HUDEP-2 (cell line): ENCODE measurements at regions not wholly inside any gene's neighbourhood (a gene's known extent, or its start where the extent isn't known, plus 50 kb on each side); places are given as distances from the start of the nearest gene placed in this dataset.
A peak's percentile ranks its signal among the peaks of the same experiment; 100 is the strongest.

Experiments
- DNase-seq, 76 experiments: peaks; one replicate each; lab custom pipeline; 2025; ENCODE audit not compliant: unreplicated experiment in 76 of 76; lab: John Stamatoyannopoulos, UW

DNA sequence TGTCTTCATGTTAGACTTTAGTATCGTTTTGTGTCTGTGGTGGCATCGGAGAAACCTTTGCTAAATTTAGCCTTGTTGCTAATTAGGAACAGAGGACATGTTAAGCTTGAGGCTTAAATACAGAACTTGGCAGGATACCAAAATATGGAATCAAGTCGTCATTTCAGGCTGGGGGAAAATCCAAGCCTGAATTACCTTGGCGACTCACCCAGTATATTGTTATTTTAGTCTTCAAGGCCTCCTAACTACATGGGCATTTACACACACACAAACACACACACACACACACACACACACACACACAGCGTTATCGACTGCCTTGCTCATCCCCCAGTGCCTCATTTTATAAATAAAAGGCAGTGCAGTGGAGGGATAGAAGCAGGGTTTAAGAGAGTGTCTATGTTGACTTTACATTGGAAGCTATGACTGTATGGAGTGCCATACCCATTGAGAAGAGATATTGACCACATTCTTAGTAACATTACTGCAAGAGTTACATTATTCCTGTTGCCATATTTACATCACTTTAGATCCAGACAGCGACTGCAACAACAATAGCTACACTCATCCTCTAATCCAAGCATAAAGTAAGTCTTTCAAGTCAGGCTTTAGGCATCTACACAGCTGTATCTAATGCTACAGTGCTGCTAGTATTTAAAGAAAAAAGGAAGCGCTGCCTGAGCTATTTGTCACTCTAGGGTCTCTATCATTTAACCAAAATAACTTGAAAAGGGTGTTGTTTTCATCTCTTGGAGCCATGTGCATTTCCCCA lies 210.8 kb upstream of the SEMA6D start:
- no peak for DNase-seq

DNA sequence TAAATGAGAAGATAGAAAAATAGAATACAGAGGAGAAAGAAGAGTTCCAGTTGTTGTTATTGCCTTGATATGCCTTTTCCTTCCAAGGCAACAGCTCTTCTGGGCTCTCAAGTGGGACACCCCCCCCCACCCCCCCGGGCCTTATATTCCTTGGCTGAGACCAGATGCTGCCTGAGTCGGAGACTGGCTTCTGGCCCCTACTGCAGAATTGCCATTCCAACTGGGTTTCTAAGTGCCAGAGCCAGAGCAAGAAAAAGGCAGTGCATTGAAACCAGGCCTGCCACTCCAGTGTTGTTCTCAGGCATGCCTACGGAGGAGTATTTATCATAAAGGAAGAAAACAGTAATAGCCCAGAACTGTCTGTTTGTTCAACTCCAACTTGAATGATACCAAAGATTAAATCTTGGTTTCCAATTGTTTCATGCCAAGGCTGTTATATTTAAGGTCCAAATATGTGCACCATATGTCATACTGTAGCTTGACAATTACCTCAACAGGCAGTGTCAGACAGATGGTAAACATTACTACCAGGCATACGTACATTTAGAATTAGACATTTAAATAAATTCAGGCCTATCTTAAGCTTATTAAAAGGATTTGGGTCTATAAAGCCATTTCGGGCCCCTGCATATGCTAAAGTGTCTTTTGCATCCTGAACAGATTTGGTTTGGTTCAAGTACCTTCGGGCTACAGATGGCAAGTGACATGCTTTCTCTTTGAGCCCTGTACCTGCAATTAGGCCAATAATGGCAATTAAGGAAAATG lies 209.9 kb upstream of the SEMA6D start:
- no peak for DNase-seq

DNA sequence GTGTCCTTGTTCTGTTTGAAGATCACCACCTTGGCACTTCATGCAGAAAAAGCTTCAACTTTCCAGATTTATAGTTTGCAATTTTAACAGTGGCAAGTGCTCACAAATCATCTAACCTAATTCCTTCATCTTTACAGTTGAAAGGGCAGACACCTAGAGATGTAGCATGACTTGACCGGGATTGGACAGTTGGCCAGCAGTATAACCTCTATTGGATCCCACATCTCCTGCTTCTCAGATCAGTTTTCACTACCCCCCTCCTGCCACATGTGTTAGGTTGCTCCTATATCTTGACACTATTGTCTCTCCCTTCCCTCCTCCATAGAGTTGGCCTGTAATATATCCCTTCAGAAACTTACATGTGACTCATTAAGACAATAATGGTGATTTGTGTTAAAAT lies 206.0 kb upstream of the SEMA6D start:
- no peak for DNase-seq

DNA sequence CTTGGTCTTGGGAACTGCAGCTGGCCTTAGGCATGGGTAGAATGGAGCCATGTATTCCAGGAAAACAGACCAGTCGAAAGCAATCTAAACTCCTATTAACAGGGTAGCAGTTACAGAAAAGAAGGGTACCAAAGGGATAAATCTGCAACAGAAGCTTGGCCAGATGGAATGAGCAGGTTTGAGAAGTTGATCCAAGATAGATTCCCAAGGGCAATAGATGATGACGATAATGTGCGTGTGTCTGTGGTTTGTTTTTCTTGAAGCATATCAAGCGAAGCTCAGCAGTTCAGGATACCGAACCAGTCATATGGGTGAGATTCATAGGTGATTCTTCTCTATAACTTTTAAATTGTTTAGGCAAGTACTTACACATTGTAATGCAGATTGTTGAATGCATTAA lies 203.8 kb upstream of the SEMA6D start:
- no peak for DNase-seq

DNA sequence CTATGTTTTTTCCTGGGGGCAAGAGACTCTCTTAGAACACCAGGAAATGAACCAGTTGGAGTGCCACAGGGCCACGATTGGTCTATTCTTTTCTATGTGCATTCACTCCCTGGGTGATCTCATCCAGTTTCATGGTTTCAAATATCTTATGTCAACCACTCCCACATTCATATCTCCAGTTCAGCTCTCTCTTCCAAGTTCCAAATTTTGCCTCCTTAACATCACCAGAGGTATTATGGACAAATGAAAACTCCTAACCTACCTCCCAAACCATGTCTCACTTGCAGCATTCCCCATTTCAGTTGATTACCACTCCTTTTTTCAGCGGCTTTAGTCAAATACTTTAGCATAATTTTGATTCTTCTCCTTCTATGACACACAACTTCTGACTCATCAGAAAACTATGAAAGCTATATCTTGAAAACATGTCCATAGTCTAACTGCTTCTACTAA lies 203.1 kb upstream of the SEMA6D start:
- no peak for DNase-seq

DNA sequence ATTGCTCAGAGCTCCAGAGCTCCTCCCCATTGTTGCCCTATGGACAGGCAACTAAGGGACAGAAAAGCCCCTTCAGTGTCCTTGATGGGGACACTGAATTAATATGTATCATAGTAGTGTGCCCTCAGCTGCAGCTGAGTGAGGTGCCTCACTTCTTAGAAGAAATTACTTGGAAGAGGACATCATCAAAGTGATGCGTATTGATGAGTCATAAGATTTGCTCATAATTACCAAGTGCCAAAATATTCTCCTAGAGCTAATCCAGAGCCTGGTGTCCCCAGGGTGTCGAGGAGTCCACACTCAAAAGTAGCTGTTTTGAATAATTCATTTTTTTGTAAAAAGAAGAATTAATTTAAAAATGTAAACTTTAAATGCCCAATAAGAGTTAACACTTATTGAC lies 200.7 kb upstream of the SEMA6D start:
- no peak for DNase-seq

DNA sequence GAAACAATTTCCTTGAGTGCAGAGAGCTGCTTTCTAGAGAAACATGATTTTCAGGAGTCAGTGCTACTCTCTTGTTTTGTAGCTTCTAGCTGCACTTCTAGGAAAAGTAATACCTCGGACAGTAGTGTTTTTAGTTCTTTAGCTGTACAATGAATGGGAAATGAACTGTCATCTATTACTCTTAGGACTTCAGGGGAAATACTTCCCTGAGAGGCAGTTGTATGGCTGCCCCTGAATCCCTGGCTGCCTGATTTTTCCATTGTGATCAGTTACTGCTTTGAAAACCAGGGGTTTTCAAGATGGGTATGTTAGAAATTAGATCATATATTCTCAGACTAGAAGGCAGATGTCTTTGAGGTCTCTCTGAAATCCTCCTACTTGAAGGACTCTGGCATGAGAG lies 200.3 kb upstream of the SEMA6D start:
- DNase-seq = no peak

DNA sequence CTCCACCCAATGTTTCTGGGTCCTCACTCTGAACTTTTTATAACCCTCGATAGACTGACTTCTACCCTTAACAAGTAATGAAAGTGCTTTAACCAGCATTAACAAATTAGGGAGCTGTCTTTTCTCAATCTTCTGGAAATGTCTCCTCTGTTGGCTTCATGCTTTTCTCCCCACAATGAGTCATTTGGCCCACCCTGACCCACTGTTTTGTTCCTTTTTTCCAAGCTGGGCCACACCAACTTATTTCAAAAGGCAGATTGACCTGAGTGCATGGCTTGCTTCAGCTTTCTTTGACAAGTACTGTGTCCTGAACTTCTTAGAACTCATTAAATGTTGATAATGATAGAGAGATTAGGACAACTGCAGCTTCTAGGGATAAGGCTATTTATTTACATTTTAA lies 199.6 kb upstream of the SEMA6D start:
- no peak for DNase-seq

DNA sequence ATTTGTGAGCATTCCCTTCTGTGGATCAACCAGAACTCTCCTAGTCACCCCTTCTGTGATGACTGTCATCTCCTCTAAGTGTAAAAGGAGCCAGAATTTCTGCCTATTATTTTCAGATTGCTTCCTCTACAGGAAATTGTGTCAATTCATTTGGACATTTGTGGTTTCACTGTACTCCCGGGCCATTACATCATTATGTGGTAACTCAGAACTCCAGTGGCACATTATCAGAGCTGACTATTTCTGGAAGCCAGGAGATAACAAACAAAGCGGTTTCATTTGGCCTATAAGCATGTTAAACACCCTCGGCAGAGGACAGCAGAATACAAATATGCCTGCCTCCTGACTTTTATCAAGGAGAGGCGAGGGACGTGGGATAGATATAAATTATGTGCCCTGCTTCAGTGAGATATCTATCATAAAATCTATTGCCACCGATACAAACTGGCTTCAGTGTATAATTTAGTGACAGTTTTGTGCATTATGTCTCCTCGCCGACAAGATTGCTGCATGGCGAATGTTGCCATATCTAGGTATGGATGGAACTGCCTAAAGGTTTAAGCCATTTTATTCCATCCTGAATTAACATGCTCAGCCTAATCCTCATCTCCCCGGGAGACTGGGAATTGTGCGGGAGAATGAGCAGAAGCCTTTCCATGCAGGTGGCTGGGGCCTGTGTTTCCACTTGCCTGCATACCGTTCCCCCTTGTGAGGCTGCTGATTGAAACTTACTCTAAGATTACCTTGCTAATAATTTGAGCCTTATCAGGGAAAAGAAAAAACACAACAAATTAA lies 193.4 kb upstream of the SEMA6D start:
- DNase-seq = peak in 1 of 76 experiments; percentile 3

DNA sequence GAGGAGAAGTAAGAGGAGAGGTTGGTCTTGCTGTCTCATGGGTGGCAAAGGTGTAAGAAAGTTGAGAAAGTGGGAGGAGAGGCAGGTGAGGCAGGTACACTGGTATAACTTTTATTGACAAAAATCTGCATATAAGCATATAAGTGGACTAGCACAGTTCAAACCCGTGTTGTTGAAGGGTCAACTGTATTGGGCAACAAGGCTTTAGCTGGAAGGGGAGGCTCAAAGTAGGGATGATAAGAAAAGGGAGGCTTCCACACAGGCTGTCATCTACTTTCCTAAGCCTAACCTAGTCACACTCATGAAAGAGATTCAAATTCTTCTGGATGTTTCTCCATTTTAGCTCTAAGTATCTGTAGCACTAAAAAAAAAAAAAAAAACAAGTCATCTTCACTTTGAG lies 188.1 kb upstream of the SEMA6D start:
- DNase-seq = no peak

DNA sequence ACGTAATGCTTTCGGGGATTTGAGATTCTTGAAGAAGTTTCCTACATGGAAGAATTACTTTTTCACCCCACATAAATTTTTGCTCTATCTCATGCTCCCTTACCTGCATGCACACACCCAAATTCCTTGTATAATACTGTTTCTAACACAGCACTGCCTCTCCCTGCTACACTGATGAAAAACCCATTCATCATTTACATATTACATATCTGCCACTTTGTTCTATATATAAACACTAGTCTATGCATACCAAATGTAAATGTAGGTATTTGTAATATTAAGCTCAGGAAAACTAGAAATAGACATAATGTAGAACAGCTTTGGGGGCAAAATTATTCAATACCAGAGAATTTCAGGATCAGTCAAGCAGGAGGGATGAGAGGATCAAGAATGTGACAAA lies 182.6 kb upstream of the SEMA6D start:
- DNase-seq = no peak

DNA sequence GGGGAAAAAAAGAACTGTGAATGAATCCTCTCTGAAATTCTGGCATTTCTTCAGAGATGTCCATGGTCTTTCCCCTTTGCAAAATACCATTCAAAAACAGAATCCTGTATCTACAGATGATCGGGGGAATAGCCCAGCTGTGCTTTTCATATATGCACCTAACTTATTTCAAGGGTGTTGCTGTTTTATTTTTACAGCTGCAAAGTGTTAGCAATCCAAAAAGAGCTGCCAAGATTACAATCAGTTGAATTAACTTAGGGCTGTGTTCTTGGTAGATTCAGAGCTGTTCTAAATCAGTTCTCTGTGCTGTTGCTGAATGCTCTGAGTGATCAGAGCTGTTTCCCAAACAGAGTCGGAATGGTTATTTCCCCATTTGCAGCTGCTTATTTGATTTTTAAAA lies 175.7 kb upstream of the SEMA6D start:
- DNase-seq = no peak

DNA sequence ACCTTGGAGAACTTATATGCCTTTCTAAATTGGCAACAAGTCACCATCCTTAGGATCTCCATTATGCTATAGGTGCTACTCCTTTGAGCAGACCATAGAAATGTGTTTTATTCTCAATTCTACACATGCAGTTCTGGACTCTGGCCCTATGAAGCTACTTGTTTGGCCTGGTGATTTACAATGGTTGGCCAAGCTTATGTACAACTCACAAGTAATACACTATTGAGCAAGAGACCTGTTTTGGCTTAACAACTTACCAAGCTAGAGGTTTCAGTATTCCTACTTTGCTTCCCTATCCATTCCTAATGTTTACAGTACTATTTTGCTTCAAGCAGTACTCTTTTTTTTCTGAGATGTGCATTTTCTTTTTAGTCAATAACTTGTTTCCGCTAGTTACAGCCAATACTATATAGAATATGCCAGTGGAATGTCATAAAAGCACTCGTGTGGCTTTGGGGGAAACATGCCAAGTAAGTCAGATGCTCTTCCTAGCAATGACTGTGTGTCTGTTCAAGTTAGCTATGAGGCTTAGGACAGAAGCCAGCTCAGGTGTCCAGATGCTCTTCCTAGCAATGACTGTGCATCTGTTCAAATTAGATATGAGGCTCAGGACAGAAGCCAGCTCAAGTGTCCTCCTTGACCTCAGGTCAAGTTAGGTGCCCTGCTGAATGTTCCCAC lies 174.9 kb upstream of the SEMA6D start:
- no peak for DNase-seq

DNA sequence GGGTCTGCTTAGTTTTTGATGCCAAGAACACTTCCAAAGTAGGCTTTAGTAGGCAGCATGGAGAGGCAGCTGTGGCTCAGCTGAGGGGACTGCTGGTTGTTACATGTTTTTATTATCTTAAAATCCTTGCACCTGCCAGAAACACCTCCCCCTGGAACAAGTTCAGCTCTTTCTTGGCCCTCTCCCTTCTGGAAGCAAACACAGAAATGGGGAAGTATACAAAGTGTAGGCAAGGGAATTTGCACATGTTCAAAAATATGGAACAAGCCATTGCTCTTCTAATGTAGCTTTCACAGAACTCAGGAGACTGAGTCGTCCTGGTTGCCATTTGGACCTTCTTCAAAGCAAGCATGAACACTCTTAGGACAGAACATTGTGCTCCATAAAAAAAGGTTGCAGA lies 169.1 kb upstream of the SEMA6D start:
- no peak for DNase-seq

DNA sequence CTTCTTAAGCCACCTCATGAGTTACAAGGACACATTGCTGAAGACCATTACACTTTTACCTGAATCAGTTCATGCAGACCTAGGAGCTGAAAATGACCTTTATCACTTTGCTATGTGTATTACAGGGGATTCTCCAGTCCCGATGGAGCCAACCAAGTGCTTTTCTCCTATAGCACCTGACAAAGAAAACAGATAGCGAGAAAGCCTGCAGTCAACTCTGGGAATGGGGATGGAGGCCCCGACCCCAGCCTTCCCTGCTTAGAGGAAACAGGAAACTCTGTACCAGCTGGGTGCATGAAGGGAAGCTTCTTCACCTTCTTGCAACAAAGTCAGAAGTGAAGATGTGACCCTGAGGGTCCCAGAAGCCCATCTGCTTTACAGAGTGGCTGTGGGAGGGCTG lies 168.3 kb upstream of the SEMA6D start:
- DNase-seq = no peak

DNA sequence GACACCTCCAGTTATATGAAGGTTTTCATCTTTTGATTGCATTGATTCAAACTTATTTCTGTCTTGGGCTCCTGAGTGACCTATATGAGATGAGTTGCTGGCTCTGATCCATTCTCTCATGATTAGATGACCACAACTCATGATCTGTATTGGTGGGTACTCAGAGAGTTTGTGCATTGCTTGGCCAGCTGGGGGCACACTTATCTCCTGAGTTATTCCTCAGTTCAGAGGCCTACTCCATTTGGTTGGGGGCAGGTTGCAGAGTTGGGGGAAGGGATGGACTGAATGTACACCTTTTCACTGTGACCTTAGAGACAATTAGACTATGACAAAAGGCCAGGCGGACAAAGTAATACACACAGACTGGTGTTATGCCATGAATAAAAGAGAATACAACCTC lies 166.2 kb upstream of the SEMA6D start:
- no peak for DNase-seq

DNA sequence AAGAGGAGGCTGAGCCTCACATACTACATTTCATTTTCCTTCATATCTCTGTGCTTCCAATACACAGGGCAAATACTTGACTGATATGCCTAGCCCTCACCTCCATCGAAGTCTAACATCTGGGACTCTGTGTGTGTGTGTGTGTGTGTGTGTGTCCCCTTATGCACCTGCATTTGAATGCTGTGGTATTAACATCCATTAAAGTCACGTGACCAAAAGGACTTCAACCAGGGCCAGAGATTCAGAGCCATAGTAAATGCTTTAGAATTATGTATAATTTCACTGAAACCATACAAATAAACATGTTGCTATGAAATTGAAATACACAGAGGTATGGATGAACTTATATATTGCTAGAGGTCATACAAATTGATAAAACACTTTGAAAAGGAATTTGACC lies 165.8 kb upstream of the SEMA6D start:
- no peak for DNase-seq

DNA sequence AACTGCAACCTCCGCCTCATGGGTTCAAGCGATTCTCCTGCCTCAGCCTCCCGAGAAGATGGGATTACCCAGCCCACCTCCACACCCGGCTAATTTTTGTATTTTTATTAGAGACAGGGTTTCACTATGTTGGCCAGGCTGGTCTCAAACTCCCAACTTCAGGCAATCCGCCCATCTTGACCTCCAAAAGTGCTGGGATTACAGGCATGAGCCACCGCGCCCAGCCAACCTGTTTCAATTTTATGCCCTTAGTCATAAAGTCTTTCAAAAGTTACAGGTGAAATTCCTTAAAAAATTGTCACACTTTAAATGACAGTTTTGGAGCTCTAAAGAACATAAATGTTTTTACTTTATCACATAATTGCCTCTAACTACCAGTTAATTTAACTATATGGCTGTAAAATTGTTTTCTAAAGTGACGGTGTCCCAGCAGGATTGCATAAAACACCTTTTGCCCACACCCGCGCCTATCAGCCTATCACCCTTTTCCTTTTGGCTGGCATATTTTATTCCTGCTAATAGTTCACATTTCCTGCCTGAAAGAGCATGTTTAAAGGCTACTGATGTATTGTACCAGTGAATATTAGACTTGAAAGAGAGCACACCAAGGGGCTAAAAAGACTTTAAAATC lies 164.2 kb upstream of the SEMA6D start:
- DNase-seq = no peak

DNA sequence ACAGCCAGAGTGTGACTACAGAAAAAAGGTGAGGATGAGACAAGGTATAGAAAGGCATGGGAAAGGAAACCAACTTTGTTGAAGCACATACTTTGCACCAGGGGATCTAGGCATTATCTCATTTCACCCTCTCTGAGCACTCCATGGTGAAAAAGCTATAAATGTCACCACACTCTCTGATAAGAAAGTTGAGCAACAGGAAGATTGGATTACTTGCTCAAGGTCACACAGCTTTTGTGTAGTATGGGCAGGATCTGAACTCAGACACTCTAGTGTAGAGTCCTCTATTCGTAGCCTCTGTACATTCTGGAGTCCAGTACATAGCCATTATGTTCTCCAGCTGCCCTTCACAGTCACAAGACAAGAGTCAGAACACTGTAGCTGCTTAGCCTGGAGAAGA lies 163.4 kb upstream of the SEMA6D start:
- no peak for DNase-seq

DNA sequence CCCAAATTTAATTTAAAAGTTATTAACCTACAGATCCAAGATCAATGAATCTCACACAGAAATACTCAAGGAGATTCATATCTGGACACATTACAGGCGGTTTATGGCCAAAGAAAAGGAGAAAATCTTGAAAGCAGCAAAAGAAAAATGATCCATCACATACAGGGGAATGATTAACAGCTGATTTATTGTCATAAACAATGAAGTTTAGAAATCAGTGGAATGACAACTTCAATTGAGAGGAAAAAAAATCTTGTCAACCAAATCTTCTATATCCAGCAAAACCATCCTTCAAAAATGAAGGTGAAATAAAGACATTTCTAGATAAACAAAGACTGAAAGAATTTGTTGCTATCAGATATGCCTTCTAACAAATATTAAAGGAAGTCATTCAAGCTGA lies 156.2 kb upstream of the SEMA6D start:
- DNase-seq = no peak

DNA sequence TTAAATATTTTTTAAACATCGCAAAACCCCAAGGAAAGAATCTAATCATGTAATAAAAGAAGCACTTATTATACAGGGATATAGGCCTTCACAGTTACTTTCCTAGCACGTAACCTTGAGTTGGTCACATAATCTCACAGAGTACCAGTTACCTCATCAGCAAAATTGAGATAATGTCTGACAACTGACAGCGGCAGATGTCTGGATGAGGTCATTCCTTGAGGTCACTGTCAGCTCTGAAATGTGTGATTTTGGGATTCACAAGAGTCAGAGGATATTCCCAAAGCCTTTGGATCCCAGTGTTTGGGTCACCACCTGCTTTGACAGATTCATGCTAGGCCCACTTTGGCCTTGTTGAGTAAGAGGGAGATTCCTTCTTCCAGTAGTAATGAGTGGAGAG lies 151.4 kb upstream of the SEMA6D start:
- DNase-seq = no peak
